ENCODE measurements at regions not wholly inside any gene's neighbourhood (a gene's known extent, or its start where the extent isn't known, plus 50 kb on each side); places are given as distances from the start of the nearest gene placed in this dataset.

- TF ChIP-seq, protein P1, sequence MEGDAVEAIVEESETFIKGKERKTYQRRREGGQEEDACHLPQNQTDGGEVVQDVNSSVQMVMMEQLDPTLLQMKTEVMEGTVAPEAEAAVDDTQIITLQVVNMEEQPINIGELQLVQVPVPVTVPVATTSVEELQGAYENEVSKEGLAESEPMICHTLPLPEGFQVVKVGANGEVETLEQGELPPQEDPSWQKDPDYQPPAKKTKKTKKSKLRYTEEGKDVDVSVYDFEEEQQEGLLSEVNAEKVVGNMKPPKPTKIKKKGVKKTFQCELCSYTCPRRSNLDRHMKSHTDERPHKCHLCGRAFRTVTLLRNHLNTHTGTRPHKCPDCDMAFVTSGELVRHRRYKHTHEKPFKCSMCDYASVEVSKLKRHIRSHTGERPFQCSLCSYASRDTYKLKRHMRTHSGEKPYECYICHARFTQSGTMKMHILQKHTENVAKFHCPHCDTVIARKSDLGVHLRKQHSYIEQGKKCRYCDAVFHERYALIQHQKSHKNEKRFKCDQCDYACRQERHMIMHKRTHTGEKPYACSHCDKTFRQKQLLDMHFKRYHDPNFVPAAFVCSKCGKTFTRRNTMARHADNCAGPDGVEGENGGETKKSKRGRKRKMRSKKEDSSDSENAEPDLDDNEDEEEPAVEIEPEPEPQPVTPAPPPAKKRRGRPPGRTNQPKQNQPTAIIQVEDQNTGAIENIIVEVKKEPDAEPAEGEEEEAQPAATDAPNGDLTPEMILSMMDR (IDR thresholded peaks at IDR 0.05; ENCODE audit: low read depth, low read length, missing input control), result no peak
- TF ChIP-seq ZBTB33 (IDR thresholded peaks at IDR 0.05) (no peak), RAD21 (IDR thresholded peaks at IDR 0.05) (no peak), RXRA (IDR thresholded peaks at IDR 0.05) (no peak), TAF1 (conservative IDR thresholded peaks at IDR 0.05) (no peak)
Measured at GRCh38 chr3:191555037-191555436, 94.1 kb downstream of the PYDC2 start.

Data from liver (tissue), 3 donors.